ENCODE measurements at regions not wholly inside any gene's neighbourhood (a gene's known extent, or its start where the extent isn't known, plus 50 kb on each side); places are given as distances from the start of the nearest gene placed in this dataset.
A peak's percentile ranks its signal among the peaks of the same experiment; 100 is the strongest.

DNA sequence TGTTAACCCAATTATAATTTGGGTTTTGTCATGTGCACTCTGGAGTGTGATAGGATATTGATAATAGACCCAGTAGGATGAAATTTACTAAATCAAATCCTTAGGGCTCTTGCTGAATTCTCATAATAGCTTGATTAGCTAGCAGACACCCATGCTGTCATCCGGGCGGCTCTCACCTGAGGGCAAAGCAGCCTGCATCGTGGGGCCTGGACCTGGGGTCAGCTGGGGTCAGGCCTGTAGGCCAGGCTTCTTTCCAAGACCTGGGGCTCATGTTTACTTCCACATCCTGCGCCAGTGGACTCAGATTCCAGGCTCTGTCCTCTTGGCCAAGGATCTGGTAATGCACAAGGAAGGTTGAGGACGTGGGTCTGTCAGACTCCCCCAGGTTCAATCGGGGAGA is 486.3 kb downstream of the NPHP4 start:
- TF ChIP-seq RAD21 (IDR thresholded peaks at IDR 0.05; ENCODE audit: low read depth) (no peak), EP300 (IDR thresholded peaks at IDR 0.05; ENCODE audit: borderline replicate concordance) (no peak), EGR1 (IDR thresholded peaks at IDR 0.05) (no peak), FOXM1 (IDR thresholded peaks at IDR 0.05; ENCODE audit: borderline replicate concordance, low read depth) (no peak), TEAD4 (IDR thresholded peaks at IDR 0.05) (no peak), TCF12 (IDR thresholded peaks at IDR 0.05; ENCODE audit: low read depth) (no peak)

DNA sequence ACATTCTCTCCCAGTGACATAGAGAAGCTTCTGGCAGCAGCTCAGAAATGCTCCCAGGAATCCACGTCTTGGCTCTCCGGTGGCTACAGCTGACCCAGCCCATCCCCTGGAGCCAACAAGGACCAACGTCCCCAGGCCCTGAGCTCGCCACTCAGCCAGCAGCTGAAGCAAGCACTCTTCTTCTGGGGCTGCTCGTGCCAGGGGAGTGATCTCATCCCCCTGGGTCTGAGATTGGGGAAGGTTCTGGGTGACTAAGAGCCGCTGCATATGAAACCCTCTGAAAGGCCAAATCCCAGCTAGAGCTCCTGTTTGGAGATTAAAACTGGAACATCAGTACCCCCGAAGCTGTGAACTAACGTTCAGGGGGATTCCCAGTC is 487.9 kb downstream of the NPHP4 start:
- peak; percentile 36; the same call in 1 of the 2 replicates for TF ChIP-seq TCF12 (IDR thresholded peaks at IDR 0.05; ENCODE audit: low read depth)
- TF ChIP-seq ZBTB7A (IDR thresholded peaks at IDR 0.05; ENCODE audit: low read depth) = 0 out of 2 replicates have a peak, but pooled peaks have one; percentile 9
- TF ChIP-seq FOXM1 (IDR thresholded peaks at IDR 0.05; ENCODE audit: borderline replicate concordance, low read depth) = no peak
- TF ChIP-seq TEAD4 (IDR thresholded peaks at IDR 0.05) = peak; percentile 50; the same call in 1 of the 2 replicates
- TF ChIP-seq NFIC (IDR thresholded peaks at IDR 0.05) = peak; percentile 39

DNA sequence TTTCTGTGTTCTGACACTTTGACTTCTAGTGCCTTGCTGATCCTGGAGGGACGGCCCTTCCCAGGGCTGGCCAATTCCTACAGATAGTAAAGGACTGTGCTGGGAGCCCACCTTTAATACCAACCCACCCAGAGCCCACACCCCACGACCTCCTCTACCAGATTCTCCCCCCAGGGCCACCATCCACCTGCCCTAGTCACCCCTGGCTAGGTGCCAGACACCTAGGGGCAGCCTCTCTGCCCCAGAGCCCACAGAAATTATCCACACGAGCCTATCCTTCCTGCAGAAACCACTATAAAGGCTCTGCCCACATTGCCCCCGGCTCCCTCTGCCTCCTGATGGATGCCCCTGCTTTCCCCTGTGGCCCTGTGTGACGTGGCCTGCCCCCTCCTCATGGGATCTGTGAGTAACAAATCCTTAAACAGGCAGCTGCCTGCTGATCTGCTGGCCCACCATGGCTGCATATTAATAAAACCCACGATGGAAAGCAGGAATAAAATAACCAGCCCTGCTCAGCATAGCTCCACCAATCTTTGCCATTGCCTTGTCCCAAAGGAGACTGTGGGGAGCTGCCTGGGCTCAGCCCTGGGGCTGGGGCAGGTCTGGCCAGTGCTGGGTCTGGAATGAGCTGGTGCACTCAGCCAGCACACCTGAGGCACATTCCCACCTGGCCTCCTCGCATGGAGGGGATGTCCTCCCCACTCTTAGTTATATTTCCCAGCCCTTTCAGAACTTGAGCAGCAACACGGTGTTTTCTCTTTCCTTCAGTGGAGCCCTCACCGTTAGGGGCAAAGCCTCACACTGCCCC is 488.5 kb downstream of the NPHP4 start:
- TF ChIP-seq CREB1 (IDR thresholded peaks at IDR 0.05; ENCODE audit: low read depth) = no peak
- no peak for TF ChIP-seq EP300 (IDR thresholded peaks at IDR 0.05; ENCODE audit: borderline replicate concordance)
- no peak for TF ChIP-seq RAD21 (IDR thresholded peaks at IDR 0.05; ENCODE audit: low read depth)
- TF ChIP-seq, protein P1, sequence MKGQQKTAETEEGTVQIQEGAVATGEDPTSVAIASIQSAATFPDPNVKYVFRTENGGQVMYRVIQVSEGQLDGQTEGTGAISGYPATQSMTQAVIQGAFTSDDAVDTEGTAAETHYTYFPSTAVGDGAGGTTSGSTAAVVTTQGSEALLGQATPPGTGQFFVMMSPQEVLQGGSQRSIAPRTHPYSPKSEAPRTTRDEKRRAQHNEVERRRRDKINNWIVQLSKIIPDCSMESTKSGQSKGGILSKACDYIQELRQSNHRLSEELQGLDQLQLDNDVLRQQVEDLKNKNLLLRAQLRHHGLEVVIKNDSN (IDR thresholded peaks at IDR 0.05) = no peak
- no peak for TF ChIP-seq FOXM1 (IDR thresholded peaks at IDR 0.05; ENCODE audit: borderline replicate concordance, low read depth)
- TF ChIP-seq TCF12 (IDR thresholded peaks at IDR 0.05; ENCODE audit: low read depth) = no peak
- TF ChIP-seq ZBTB7A (IDR thresholded peaks at IDR 0.05; ENCODE audit: low read depth) = peak; percentile 18; the same call in 1 of the 2 replicates
- TF ChIP-seq NFIC (IDR thresholded peaks at IDR 0.05) = peak; percentile 44; the same call in 1 of the 2 replicates
- TF ChIP-seq, protein P2, sequence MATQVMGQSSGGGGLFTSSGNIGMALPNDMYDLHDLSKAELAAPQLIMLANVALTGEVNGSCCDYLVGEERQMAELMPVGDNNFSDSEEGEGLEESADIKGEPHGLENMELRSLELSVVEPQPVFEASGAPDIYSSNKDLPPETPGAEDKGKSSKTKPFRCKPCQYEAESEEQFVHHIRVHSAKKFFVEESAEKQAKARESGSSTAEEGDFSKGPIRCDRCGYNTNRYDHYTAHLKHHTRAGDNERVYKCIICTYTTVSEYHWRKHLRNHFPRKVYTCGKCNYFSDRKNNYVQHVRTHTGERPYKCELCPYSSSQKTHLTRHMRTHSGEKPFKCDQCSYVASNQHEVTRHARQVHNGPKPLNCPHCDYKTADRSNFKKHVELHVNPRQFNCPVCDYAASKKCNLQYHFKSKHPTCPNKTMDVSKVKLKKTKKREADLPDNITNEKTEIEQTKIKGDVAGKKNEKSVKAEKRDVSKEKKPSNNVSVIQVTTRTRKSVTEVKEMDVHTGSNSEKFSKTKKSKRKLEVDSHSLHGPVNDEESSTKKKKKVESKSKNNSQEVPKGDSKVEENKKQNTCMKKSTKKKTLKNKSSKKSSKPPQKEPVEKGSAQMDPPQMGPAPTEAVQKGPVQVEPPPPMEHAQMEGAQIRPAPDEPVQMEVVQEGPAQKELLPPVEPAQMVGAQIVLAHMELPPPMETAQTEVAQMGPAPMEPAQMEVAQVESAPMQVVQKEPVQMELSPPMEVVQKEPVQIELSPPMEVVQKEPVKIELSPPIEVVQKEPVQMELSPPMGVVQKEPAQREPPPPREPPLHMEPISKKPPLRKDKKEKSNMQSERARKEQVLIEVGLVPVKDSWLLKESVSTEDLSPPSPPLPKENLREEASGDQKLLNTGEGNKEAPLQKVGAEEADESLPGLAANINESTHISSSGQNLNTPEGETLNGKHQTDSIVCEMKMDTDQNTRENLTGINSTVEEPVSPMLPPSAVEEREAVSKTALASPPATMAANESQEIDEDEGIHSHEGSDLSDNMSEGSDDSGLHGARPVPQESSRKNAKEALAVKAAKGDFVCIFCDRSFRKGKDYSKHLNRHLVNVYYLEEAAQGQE (IDR thresholded peaks at IDR 0.05; ENCODE audit: low read depth) = no peak
- TF ChIP-seq TAF1 (IDR thresholded peaks at IDR 0.05; ENCODE audit: low read depth) = no peak

DNA sequence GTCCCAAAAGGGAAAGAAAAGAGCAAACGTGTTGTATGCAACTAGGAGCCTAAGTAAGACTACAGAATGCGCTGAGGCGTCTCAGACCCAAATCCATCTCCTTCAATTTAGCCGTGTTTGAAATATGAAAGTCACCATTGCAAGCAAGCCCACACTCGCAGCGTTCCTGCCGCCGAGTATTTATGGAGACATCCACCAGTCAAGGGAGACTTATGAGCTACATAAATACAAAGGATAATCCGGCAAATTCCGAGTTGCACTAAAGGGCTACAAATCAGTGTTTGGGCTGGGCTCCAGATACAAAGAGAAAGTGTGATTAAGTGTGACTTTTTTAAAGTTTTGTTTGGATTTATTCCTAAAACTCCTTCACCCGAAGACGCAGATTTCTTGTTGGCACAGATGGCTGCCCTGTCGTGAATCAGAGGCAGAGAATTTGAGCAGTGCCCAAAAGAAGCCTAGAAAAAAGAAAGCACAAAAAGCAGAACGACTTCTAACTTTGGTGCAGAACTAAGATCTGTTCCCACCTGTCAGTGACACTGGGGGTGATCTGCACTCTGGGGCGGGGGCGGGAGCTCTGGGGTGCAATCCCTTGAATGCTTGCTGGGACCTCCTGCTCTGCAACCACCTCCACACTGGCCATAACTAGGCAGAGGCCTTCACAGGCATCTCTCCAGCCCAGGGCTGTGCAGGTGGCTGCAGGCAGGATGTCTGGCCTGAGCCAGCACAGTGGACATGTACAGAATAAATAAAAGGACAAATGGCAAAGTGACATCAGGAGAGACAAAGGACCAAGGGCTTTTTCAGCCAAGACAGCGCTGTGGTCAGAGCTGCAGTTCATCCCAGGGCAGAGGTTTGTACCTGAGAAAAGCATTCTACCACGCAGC is 489.7 kb downstream of the NPHP4 start:
- TF ChIP-seq CEBPB (IDR thresholded peaks at IDR 0.05) (no peak), FOXM1 (IDR thresholded peaks at IDR 0.05; ENCODE audit: borderline replicate concordance, low read depth) (peak; percentile 48; the same call in 1 of the 2 replicates), NFIC (IDR thresholded peaks at IDR 0.05) (peak; percentile 62), ZBTB7A (IDR thresholded peaks at IDR 0.05; ENCODE audit: low read depth) (no peak), CREB1 (IDR thresholded peaks at IDR 0.05; ENCODE audit: low read depth) (no peak), EGR1 (IDR thresholded peaks at IDR 0.05) (no peak), TAF1 (IDR thresholded peaks at IDR 0.05; ENCODE audit: low read depth) (no peak), EP300 (IDR thresholded peaks at IDR 0.05; ENCODE audit: borderline replicate concordance) (peak; percentile 22; the same call in 1 of the 2 replicates), RAD21 (IDR thresholded peaks at IDR 0.05; ENCODE audit: low read depth) (no peak), YY1 (IDR thresholded peaks at IDR 0.05; ENCODE audit: low read depth) (no peak), TCF12 (IDR thresholded peaks at IDR 0.05; ENCODE audit: low read depth) (peak; percentile 55; the same call in 1 of the 2 replicates), TEAD4 (IDR thresholded peaks at IDR 0.05) (no peak)
- TF ChIP-seq, protein P1 (IDR thresholded peaks at IDR 0.05) = no peak
- TF ChIP-seq, protein P3, sequence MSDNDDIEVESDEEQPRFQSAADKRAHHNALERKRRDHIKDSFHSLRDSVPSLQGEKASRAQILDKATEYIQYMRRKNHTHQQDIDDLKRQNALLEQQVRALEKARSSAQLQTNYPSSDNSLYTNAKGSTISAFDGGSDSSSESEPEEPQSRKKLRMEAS (IDR thresholded peaks at IDR 0.05) = no peak
- TF ChIP-seq, protein P2 (IDR thresholded peaks at IDR 0.05; ENCODE audit: low read depth) = no peak

DNA sequence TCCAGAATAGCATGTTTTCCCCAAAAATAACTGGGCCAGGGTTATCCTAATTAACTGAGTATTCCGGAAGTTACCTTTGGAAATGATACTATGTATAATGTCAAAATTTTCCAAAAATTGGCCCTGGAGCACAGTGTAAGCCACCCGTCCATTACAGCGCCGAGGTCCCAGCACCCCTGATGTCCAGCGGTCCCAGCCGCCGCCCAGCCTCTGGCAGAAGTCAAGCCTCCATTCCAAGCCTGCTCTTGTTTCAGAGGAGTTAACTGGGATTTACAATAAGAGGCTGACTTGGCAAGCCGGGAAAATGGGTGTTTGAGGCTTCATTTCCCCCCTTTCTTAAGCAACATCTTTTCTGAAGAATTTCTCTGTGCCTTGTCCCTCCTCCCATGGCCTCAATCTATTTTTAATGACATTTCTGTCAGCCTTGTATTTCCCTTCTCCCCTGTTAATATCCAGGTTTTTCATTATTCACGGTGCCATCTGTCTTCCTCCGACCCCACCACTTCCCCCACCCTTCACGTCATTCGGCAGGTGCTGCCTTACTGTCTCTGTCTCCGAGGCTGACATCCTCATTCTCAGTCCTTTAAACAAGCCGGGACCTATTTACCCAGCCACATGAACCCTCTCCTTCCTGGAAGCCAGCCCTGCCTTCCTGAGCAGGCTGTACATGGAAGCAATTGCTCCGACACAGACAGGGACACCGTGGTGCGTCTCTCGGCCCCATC is 490.9 kb downstream of the NPHP4 start:
- no peak for TF ChIP-seq EGR1 (IDR thresholded peaks at IDR 0.05)
- no peak for TF ChIP-seq CREB1 (IDR thresholded peaks at IDR 0.05; ENCODE audit: low read depth)
- no peak for TF ChIP-seq FOXM1 (IDR thresholded peaks at IDR 0.05; ENCODE audit: borderline replicate concordance, low read depth)
- TF ChIP-seq, protein P3 (IDR thresholded peaks at IDR 0.05) = no peak
- TF ChIP-seq NFIC (IDR thresholded peaks at IDR 0.05) = no peak
- TF ChIP-seq, protein P1 (IDR thresholded peaks at IDR 0.05) = no peak
- no peak for TF ChIP-seq RAD21 (IDR thresholded peaks at IDR 0.05; ENCODE audit: low read depth)
- no peak for TF ChIP-seq TAF1 (IDR thresholded peaks at IDR 0.05; ENCODE audit: low read depth)
- TF ChIP-seq, protein P2 (IDR thresholded peaks at IDR 0.05; ENCODE audit: low read depth) = no peak
- no peak for TF ChIP-seq CEBPB (IDR thresholded peaks at IDR 0.05)
- no peak for TF ChIP-seq EP300 (IDR thresholded peaks at IDR 0.05; ENCODE audit: borderline replicate concordance)
- TF ChIP-seq TEAD4 (IDR thresholded peaks at IDR 0.05) = no peak
- TF ChIP-seq YY1 (IDR thresholded peaks at IDR 0.05; ENCODE audit: low read depth) = no peak
- TF ChIP-seq TCF12 (IDR thresholded peaks at IDR 0.05; ENCODE audit: low read depth) = no peak
- no peak for TF ChIP-seq ZBTB7A (IDR thresholded peaks at IDR 0.05; ENCODE audit: low read depth)

All from Ishikawa (cell line).